Ovary (tissue), 3 donors: ENCODE measurements at regions not wholly inside any gene's neighbourhood (a gene's known extent, or its start where the extent isn't known, plus 50 kb on each side); places are given as distances from the start of the nearest gene placed in this dataset.

Experiments used
- EP300 ChIP-seq: sonication (generic); formaldehyde crosslinking; IDR thresholded peaks from one replicate; pipeline ENCODE4 v1.6.1; 2017; ENCODE audit warnings: antibody characterized with exemption
- POLR2A ChIP-seq: fragments of 450-650 bp; IDR thresholded peaks from one replicate; pipeline ENCODE4 v1.6.1; 2017; ENCODE audit warnings: antibody characterized with exemption, mild to moderate bottlenecking, moderate library complexity
- TF ChIP-seq, protein P1 (sequence below), 3 donors: fragments of 450-650 bp in 2 of 3; fragments of 200-600 bp in 1 of 3; IDR thresholded peaks; one replicate each; pipeline versions ENCODE4 v1.5.1 to v1.8.0; 2016 to 2022; ENCODE audit warnings: antibody characterized with exemption in 3 of 3, mild to moderate bottlenecking in 1 of 3
- donor health status: DM: no; HTN: no; CAD: no.

DNA sequence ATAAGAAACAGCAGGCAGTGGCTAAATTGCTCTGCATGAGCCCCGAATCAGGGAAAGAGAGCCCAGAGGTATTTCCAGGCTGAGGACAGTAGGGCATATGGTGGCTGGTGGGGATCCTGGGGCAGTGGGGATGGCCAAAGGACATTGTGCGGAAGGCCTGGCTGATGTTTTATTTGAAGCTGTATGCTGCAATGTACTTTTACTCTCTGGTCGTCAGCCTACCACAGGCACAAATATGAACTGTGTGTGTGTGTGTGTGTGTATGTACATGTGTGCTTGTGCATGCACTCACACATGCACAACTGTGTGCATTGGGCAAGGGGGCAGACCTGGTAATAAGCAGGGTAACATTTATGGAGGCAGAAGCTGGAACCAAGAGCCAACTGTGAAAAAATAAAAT is 74.7 kb upstream of the GZMB start:
- TF ChIP-seq EP300 (no peak), POLR2A (no peak)
- TF ChIP-seq, protein P1, sequence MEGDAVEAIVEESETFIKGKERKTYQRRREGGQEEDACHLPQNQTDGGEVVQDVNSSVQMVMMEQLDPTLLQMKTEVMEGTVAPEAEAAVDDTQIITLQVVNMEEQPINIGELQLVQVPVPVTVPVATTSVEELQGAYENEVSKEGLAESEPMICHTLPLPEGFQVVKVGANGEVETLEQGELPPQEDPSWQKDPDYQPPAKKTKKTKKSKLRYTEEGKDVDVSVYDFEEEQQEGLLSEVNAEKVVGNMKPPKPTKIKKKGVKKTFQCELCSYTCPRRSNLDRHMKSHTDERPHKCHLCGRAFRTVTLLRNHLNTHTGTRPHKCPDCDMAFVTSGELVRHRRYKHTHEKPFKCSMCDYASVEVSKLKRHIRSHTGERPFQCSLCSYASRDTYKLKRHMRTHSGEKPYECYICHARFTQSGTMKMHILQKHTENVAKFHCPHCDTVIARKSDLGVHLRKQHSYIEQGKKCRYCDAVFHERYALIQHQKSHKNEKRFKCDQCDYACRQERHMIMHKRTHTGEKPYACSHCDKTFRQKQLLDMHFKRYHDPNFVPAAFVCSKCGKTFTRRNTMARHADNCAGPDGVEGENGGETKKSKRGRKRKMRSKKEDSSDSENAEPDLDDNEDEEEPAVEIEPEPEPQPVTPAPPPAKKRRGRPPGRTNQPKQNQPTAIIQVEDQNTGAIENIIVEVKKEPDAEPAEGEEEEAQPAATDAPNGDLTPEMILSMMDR (IDR thresholded peaks at IDR 0.05): no peak
